NCI-H82 treated with DMSO at 0.1 percent for 48 hours (cell line): ENCODE measurements at regions not wholly inside any gene's neighbourhood (a gene's known extent, or its start where the extent isn't known, plus 50 kb on each side); places are given as distances from the start of the nearest gene placed in this dataset.
"Not testable (repeated sequence)": the region's sequence is repeated elsewhere in the genome, so short reads cannot be mapped to it uniquely, and the experiment has no call there.

Source experiments
- DNase-seq: peaks from one replicate; lab custom pipeline; 2025; ENCODE audit not compliant: unreplicated experiment; lab: John Stamatoyannopoulos, UW

DNA sequence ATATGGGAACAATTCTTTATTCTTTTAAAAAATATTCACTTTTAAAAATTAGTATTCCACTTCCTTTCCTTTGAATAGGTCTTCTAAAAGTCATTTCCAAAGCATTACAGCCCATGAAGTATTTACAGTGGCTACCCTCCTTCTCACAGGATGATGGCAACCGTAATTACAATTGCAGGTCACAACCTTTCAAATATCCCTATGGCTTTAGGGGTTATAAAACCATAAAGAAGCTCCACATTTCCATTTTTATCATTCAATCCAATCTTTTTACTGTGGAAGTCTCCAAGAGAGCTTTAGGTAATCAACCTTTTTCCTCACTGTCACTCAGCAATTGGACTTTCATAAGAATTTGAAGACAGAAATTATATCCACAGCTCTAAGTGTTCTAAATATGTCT, 488.9 kb upstream of the CA10 start:
- DNase-seq = no peak

DNA sequence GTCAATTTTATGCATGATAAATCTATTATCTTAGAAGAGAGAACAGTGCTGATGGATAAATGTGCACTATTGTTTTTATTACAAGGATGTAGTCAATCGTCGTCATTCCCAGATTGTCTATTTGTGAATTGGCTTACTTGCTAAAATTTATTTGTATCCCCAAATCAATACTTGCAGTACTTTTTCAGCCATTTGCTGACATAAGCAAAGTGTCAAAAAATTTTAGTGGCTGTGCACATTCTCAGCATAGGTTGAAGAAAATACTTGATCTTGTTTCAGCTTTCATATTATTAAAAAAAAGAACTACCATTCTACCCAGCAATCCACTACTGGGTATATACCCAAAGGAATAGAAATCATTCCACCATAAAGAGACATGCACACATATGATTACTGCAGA, 477.9 kb upstream of the CA10 start:
- no peak for DNase-seq

DNA sequence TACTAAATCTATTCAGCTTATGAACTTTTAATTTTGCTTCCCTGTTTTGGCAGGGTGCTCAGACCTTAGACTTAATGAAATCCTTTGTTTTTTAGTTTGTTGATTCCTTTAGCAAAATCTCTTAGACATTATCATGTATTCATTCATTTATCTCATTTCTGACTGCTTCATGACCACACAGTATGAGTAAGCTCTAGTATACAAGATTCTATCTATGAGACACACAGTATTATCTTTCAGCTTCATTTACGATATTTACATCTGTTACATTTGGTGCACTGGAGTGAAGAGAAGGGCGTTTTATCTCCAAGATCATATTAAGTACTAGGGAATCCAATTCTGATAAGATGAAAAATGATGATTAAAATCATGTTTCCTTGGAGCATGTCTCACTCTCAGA, 448.1 kb upstream of the CA10 start:
- DNase-seq = no peak

DNA sequence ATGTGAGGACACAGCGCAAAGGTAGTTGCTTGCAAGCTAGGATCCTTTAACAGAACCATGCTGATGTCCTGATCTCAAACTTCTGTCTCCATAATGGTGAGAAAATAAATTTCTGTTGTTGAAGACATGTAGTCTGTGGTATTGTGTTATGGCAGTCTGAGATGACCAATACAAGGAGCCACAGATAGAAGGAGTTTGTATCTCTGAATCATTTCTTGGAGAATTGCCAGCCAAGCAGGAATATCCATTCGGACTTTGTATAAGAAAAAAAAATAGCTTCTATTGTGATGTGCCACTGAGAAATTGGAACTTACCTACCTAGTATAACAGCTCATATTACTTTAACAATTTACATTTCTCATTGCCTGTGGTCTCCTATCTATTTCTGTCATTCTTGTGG, 447.6 kb upstream of the CA10 start:
- no peak for DNase-seq

DNA sequence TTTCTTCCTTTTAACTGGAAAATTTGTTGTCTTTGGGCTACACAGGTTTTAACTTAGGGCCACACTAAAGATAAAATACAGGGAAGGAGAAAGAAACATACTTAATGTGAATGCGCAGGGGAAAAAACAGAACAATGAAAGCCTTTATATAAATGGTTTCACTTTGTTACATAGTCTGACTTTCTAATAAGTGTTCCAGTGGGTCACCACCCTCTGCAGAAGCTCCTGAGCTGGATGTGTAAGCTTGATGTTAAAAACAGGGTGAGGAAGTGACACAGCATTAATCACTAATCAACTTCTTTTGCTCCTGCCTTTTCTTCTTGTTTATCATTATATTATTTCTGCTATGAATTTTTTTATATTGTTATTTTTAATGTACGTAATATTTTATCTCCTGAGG, 445.6 kb upstream of the CA10 start:
- DNase-seq = no peak

DNA sequence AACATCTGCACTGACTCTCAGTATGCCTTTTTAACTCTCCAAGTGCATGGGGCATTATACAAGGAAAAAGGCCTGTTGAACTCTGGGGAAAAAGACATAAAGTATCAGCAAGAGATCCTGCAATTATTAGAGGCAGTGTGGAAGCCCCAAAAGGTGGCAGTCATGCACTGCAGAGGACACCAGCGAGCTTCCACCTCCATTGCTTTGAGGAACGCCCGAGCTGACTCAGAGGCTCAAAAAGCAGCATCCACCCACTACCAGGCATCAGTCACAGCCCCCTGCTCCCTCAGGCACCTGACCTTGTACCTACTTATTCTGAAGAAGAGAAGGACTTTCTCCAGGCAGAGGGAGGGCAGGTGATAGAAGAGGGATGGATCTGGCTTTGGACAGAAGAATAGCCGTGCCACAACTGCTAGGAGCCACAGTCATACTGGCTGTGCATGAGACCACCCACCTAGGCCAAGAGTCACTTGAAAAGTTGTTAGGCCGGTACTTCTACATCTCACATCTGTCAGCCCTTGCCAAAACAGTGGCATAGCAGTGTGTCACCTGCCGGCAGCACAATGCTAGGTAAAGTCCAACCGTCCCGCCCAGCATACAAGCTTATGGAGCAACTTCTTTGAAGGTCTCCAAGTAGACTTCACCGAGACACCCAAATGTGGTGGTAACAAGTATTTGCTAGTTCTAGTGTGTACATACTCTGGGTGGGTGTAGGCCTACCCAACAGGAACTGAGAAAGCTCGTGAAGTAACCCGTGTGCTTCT, 439.1 kb upstream of the CA10 start:
- not testable (repeated sequence) for DNase-seq

DNA sequence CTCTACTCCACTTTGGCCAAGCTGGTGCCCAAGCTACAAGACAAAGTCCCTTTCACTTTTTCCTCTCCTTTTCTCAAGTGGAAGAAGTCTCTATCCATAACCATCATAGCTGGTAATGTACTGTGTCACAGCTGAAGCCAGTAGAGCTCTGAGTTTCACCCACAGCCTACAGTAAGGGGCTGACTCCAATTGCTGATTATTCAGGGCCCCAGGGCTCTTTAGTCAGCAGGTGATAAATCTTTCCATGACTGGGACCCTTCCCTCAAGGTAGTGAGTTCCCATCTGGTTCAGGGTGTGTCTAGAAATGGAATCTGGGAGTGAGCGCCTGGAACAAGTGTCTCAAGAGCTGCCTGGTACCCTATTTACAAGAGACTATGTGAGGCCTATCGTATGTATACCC, 436.0 kb upstream of the CA10 start:
- no peak for DNase-seq

DNA sequence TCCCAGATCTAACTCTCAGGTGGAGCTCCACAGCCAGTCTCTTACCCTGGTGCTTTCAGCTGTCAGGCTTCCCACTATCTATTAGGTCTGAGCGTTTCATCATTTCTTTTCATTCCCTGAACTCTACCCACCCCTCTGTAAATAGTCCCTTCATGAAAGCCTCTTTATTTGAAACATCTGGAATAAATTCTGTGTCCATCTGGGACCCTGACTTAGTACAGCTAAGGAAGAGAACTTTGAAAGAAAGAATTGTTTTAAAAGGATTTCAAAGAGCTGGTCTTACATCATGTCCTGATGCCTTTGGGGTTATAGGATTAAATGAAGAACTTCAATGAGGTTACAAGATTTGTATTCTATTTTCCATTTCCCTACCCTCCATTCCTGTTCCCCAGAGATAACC, 388.5 kb upstream of the CA10 start:
- peak; percentile 29 for DNase-seq

DNA sequence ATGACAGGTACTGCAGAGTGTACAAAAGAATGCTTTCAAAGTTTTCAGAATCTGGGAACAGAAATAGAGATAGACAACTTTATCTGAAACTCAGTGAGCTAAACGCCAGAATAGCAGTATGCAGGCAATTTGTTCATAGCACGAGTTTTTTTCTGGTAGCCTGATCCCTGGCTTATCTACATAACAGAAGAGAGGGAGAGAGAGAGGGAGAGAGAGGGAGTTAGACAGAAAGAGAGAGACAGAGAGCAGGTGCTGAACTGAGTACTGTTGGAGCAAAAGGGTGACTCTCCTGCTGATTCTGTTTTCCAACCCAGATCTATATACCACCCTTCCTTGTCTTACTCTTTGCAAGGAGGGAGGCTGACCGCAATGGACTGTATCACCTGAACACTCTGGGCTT, 388.0 kb upstream of the CA10 start:
- no peak for DNase-seq

DNA sequence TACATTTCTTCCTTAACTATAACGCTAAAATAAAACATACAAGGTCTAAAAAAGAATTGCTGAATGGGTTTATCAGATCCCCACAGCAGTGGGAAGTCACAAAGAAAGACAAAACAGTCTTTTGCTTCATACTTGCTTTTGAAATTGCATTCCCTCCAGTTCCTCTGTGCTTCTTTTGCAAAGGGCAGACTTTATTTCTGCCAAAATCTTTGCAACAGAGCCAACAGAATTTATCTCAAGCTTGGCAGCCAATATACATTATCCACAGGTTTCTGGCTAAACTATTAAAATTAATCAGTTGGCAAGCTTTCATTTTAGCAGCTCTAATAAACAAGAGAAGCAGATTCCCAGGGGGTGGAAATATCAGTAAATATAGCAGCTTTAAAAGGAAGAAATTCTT, 378.9 kb upstream of the CA10 start:
- no peak for DNase-seq

DNA sequence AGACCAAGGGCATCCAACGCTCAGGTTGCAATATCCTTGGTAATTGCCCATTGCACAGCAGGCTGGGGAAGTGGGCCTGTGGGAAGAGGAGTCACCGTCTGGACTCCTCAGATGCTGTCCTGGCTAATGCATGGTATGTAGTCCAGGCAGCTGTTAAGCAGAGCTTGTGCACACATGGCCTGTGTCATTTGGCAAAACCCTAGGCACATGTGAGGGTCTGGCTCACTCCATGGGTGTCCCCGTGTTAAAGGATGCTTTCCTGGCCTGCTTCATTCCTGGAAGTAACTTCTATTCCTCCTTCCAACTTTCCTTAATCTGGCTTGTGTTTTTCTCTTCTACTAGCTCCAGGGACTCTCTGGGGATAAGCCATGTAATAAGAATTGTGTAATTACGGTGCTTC, 378.0 kb upstream of the CA10 start:
- no peak for DNase-seq

DNA sequence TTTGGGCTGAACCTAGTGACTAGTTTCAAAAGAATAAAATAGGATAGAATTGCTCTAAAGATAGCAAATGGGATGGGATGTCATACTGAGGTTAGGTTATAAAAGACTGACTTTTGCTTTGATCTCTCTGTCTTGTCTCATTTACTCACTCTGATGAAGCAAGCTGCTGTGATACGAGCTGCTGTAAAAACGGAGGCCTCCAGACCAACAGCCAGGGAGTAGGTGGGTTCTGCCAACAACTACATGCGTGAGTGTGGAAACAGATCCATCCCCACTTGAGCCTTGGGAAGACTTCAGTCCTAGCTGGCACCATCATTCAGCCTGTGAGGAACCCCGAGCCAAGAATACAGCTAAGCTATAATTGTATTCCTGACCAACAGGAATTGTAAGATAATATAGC, 373.9 kb upstream of the CA10 start:
- DNase-seq = no peak

DNA sequence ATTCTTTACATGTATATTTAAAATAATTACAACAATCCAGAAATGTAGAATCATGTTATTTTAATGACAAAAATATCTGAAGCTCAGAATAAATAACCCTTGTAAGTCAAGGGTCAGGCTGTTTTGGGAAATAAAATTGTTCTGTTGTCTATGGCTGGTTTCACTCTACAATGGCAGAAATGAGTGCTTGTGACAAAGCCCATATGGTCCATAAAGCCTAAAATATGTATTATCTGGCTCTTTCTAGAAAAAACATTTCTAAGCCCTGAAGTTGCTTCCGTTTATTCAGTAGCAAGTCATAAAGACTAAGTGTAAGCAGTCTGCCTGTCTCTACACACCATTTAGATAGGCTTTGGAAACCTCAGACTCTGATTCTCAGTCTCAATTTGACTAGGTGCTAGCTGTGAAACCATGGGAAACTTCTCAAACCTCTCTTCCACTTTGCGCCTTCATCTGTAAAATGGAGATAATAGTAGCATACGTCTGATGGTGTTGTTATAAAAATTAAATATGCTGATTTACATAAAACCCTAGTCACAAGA, 365.7 kb upstream of the CA10 start:
- no peak for DNase-seq

DNA sequence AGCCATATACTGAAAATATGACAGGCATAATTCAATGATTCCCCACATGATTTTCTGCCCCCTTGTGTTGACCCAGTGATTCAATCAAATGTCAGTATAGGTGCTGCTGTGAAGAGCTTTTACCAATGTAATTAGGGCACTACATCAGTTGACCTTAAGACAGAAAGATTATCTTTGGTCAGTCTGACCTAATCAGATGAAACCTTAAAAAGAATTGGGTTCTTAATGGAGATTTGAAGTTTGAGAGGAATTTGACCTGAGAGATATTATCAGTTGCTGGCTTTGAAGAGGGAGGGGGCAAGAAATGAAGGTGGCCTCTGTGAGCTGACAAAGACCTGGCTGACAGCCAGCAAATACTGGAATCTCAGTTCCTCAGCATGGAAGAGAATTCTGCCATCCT, 358.7 kb upstream of the CA10 start:
- no peak for DNase-seq

DNA sequence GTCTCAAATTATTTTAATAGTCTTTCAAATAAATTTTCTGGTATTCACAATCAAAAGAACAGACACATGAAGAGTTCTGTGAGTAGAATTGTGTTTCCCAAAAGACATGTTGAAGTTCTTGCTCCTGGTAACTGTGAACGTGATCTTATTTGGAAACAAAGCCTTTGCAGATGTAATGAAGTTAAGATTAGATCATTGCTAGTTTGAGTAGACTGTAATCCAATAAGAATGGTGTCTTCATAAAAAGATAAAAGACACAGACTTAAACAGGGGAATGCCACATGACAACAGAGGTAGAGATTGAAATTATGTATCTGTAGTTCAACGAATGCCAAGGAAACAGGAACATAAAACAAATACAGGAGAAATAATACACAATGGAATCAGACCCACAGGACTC, 357.4 kb upstream of the CA10 start:
- peak; percentile 55 for DNase-seq

DNA sequence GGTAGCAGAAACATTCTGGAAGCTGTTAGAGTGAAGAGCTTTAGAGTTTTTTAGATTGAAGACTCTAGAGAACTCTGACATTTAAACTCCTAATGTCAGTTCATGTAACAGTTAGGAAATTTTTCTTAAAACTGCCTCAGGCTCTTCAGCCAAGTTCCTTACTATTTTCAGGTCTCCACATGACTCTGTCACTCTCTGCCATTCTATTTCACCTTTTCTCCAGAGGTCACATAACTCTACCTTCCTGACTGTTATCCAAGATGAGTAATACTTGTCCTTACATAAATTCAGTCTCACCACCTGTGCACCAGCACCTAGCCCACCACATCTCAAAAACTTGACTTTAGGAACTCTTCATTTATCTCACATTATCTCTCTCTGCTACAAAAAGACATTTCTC, 347.1 kb upstream of the CA10 start:
- DNase-seq = no peak

DNA sequence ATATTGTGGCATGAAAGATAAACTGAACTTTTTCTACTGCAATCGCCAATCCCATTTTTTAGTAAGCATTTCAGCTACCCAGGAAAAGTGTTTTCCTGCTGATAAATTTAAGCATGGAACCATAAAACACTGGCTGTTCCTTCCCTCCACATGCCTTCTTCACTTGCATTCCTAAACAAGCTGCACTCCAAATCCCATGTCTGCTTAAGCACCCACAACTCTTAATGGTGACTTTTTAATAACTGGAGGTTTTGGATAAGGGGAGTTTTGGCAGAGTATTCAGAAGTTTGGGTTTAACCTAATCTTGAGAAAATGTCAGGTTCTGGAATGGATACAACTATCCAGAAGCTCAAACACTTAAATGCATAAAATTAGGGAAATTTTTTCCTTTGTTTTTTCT, 345.6 kb upstream of the CA10 start:
- no peak for DNase-seq

DNA sequence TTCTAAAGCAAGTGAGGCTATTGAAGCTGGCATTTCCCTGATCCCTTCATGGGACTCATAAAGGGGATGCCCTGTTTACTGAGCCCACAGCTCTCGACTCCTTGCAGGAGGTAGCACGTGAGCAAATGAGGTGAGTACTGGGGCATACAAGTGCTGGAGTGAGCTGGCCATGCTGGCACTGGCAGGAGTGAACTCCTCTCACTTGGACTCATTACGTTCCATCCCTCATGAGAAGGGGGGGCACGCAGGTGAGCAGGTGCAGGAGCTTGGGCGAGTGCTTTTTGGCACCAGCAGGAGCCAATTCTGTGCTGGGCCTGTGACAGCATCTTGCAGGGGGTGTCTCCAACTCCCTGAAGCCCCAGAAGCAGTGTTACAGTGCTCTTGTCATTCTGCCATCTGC, 337.1 kb upstream of the CA10 start:
- no peak for DNase-seq

DNA sequence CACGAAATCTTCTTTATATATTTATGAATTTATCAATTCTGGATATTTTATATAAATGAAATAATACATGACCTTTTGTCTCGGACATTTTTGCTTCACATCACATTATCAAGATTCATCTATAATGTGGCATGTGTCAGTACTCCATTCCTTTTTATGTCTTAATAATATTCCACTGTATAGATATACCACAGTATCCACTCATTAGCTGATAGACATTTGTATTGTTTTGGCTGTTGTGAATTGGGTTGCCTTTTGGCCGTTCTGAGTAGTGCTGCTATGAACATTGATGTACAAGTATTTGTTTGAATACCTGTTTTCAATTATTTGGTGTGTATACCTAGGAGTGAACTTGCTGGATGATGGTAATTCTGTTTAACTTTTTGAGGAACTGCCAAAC, 323.8 kb upstream of the CA10 start:
- DNase-seq = no peak

DNA sequence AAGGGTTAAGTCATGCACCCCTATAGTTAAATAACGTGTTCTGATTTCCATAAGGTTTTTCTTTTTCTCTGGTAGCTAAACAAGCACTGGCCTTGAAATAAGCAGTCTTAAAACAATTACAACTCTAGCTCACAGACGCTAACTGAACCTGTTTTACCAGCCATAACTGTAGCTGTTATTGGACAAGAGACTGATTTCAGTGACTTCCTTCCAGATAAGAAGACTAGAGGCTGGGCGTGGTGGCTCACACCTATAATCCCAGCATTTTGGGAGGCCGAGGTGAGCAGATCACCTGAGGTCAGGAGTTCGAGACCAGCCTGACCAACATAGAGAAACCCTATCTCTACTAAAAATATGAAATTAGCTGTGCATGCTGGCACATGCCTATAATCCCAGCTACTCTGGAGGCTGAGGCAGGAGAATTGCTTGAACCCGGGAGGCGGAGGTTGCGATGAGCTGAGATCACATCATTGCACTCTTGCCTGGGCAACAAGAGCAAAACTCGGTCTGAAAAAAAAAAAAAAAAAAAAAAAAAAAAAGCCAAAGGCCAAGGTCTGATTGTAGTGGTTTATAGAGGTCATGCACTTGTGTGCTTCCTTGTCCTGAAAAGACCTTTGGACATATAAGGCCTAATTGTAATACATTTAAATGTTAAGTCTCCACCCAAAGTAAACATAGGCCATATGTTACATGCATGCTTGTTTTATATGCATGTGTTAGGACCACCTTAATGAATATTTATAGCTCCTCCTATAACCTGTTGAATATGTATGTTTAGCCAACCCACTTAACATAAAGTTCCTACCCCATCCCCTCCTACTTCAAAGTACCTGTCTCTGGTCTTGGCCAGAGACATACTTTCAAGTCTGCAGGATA, 319.5 kb upstream of the CA10 start:
- no peak for DNase-seq

DNA sequence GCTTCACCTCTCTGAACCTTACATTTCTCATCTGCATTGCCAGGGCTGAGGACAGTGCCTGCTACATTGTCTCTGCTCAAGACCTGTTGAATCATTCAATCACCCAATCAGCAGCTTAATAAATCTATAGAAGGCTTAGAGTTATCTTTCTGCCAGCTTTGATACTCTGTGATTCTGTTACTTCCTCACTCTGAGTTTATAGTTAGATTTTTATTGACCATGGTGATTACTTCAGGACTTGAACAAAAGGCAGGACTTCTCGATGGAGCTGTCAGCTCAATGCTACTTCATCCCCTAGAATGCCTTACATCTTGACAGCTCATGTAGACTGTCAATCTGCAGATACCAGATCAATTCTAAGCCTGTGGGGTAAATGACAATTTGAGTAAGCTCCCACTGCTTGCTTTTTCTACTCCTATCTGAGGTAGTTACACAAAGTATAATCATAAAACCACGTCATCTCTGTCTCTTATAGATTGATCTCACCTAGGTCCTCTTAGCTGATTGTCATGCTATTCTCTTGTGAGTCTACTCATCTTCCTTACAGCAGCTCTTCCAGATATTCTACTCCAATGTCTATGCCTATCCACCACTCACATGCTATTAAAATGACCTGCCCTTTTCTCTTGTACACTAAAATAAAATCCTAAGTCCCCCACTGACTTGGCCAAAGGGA, 318.3 kb upstream of the CA10 start:
- no peak for DNase-seq

DNA sequence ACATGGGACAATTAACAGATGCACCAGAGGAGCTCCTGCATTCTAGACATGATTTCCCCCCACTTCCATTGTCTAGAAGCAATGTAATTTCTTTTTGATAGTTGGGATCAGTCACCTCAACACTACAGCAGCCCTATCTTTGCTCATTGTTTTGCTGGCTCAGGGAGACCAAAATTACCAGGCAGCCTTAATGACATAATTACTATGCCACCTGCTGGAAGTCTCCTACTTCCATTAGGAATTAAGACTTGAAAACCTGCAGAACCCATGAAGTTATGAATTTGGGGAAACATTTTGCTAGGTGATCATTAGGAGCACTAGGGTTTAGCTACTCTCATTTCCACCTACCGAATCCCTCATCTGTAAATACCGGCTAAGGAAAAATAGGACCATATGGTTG, 312.0 kb upstream of the CA10 start:
- no peak for DNase-seq
